Mucosa of descending colon (tissue), 3 donors: ENCODE measurements at regions not wholly inside any gene's neighbourhood (a gene's known extent, or its start where the extent isn't known, plus 50 kb on each side); places are given as distances from the start of the nearest gene placed in this dataset.

Experiments used
- ATAC-seq: fragments of 200-7000 bp; cut with Tn5 transposase; one replicate; pipeline ENCODE4 v1.9.1; 2020; ENCODE audit warnings: mild to moderate bottlenecking, moderate library complexity
- DNase-seq, 3 donors: peaks; one replicate each; pipeline ENCODE4 v3.0.0-alpha.2; 2020
- H3K36me3 ChIP-seq: fragments of 200-600 bp; one replicate; pipeline ENCODE4 v1.8.0; 2021; ENCODE audit warnings: low read depth, mild to moderate bottlenecking
- H3K4me1 ChIP-seq: fragments of 200-600 bp; one replicate; pipeline ENCODE4 v1.8.0; 2021; ENCODE audit warnings: low read depth, mild to moderate bottlenecking
- H3K4me3 ChIP-seq: fragments of 200-600 bp; one replicate; pipeline ENCODE4 v1.8.0; 2021; ENCODE audit warnings: mild to moderate bottlenecking
- H3K9me3 ChIP-seq: fragments of 200-600 bp; one replicate; pipeline ENCODE4 v1.8.0; 2021; ENCODE audit warnings: mild to moderate bottlenecking
- intact Hi-C, 2 donors: fragments of 100-400 bp; cut with DNase I in 1 of 2; cut with micrococcal nuclease in 1 of 2; formaldehyde crosslinking; loops; one replicate each; pipeline versions ENCODE4 v1.11.0 to v1.11.1; 2022; cut with DNase I, micrococcal nuclease
- TF ChIP-seq, protein P1 (sequence below): fragments of 200-600 bp; IDR thresholded peaks from one replicate; pipeline ENCODE4 v1.8.0; 2022; ENCODE audit warnings: antibody characterized with exemption, mild to moderate bottlenecking
- donor health status: DM: no; HTN: no; CAD: no; lungs with moderate emphysema.
- donor health status: DM: no; HTN: no; CAD: no.
- donor health status: DM: no; HTN: yes; CAD: no.

DNA sequence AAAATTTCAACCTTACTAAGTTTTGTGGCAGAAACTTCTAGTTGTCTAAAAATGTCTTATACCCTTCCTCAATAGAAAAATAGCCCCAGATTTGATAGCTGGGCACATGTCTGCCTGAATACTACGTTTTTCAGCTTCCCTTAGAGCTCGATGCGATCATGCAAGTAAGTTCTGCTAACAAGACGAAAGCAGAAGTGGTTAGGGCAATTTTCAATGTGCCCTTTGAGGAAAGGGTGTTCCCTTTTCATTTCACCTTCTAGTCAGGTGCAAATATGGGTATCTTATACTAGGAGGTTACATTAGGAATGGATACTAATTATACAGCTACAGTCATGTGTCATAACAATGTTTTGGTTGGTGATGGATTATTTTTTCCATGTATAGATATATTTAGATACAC is 1572.1 kb upstream of the LRRTM1 start:
- DNase-seq (no peak), ATAC-seq (no peak)
- H3K9me3 ChIP-seq: no peaks in the 10 kb centered on the region
- TF ChIP-seq, protein P1, sequence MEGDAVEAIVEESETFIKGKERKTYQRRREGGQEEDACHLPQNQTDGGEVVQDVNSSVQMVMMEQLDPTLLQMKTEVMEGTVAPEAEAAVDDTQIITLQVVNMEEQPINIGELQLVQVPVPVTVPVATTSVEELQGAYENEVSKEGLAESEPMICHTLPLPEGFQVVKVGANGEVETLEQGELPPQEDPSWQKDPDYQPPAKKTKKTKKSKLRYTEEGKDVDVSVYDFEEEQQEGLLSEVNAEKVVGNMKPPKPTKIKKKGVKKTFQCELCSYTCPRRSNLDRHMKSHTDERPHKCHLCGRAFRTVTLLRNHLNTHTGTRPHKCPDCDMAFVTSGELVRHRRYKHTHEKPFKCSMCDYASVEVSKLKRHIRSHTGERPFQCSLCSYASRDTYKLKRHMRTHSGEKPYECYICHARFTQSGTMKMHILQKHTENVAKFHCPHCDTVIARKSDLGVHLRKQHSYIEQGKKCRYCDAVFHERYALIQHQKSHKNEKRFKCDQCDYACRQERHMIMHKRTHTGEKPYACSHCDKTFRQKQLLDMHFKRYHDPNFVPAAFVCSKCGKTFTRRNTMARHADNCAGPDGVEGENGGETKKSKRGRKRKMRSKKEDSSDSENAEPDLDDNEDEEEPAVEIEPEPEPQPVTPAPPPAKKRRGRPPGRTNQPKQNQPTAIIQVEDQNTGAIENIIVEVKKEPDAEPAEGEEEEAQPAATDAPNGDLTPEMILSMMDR: no peak
- intact Hi-C loops: no loop called here
- no peaks in the 10 kb centered on the region for H3K4me1 ChIP-seq
- H3K4me3 ChIP-seq: no peak overlapping the region
- H3K36me3 ChIP-seq: no peaks in the 10 kb centered on the region

DNA sequence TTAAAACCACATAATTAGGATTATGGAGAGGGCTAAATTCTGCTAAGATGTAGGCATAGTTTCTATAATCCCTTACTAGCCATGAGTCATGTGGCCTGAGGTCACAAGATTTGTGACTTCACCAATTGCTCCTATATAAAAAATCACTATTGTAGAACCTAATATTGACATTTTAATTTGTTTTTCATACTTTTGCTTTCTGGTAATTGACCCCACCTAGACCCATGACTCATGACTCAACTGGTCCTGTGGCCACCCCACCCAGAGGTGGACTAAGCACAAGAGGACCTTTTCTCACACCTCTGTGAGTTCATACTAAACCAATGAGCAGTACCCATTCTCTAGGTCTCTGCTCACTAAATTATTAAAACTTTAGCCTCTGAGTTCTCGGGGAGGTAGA is 1567.5 kb upstream of the LRRTM1 start:
- Histone ChIP-seq H3K4me1 (no peaks in the 10 kb centered on the region), H3K4me3 (no peak overlapping the region), H3K9me3 (peaks cover 3% of the 10 kb centered on the region), H3K36me3 (no peaks in the 10 kb centered on the region)
- intact Hi-C loops: no loop called here
- ATAC-seq (peak; percentile 54), DNase-seq (no peak)
- TF ChIP-seq, protein P1: no peak

DNA sequence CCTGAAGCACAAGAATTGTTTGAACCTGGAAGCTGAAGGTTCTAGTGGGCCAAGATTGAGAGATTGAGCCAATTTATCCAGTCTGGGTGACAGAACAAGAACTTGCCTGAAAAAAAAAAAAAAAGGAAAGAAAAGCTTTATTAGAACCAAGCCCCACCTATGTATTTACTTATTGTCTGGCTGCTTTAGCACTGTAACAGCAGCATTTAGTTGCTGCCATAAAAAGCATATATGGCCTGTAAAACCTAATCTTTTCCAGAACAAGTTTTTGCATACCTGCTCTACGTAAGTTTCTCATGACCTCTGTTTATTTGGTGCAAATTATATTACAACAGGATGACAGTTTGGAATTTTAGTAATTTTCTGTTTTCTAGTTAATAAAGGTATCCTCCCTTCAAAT is 1565.6 kb upstream of the LRRTM1 start:
- H3K4me1 ChIP-seq: no peaks in the 10 kb centered on the region
- ATAC-seq (peak; percentile 92), DNase-seq (no peak)
- TF ChIP-seq, protein P1: no peak
- H3K9me3 ChIP-seq: peaks cover 3% of the 10 kb centered on the region
- H3K4me3 ChIP-seq: no peak overlapping the region
- intact Hi-C loops: no loop called here
- H3K36me3 ChIP-seq: no peaks in the 10 kb centered on the region

DNA sequence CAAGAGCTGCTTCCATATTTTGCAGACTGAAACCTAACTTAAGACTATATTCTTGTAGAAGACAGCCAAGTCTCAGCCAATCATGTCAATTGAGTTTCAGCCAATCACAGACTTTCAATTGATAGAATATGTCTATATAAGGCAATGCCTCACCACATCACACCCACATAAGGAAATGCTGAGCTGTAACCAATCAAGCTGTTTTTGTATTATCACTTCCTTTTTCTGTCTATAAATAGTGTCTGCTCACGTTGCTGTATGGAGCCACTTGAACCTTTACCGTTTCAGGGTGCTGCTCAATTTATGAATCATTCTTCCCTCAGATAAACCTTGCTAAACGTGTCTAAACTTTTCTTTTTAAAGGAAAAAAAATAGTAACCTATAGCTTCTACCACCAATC is 1554.4 kb upstream of the LRRTM1 start:
- Histone ChIP-seq H3K4me3 (no peak overlapping the region), H3K4me1 (no peaks in the 10 kb centered on the region), H3K36me3 (no peaks in the 10 kb centered on the region), H3K9me3 (no peaks in the 10 kb centered on the region)
- ATAC-seq (peak; percentile 73), DNase-seq (no peak)
- TF ChIP-seq, protein P1: no peak
- intact Hi-C loops: no loop called here

DNA sequence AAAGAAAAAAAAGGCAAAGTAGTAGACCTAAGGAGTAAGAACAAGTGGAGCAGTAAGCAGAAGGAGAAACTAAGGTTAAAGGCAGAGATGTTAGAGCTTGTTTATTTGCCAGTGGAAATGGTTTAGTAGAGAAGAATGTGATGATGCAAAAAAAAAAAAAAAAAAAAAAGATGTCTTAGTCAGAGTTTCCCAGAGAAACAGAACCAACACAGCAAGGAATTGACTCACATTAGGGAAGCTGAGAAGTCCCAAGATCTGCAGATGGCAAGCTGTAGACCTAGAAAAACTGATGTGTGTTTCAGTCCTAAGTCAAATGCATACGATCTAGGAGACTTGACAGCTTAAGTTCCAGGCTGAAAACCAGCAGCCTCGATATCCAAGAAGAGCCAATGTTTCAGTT is 1548.8 kb upstream of the LRRTM1 start:
- Histone ChIP-seq H3K4me3 (no peak overlapping the region), H3K9me3 (no peaks in the 10 kb centered on the region), H3K36me3 (no peaks in the 10 kb centered on the region), H3K4me1 (no peaks in the 10 kb centered on the region)
- intact Hi-C loops: no loop called here
- TF ChIP-seq, protein P1: no peak
- DNase-seq (no peak), ATAC-seq (no peak)

DNA sequence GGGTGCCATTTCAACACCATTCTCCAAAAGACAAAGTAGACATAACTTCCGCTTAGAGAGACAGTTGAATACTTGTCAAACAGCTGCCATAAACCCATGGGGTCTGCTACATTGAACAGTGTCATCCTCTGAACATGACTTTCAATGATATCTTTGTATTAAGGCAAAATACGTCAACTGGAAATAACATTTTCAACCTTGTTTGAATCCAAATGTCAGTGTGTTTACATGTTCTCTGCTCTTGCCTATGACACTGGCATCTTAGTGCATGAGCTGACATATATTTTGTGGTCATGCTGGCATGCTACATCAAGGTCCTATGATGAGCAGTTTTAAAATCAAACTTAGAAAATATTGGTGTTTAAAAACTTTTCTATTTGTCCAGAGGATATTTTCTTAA is 1548.1 kb upstream of the LRRTM1 start:
- Histone ChIP-seq H3K36me3 (no peaks in the 10 kb centered on the region), H3K4me3 (no peak overlapping the region), H3K4me1 (no peaks in the 10 kb centered on the region), H3K9me3 (no peaks in the 10 kb centered on the region)
- TF ChIP-seq, protein P1: no peak
- intact Hi-C loops: no loop called here
- no peak for DNase-seq
- ATAC-seq: no peak
